ENCODE measurements at regions not wholly inside any gene's neighbourhood (a gene's known extent, or its start where the extent isn't known, plus 50 kb on each side); places are given as distances from the start of the nearest gene placed in this dataset.

DNA sequence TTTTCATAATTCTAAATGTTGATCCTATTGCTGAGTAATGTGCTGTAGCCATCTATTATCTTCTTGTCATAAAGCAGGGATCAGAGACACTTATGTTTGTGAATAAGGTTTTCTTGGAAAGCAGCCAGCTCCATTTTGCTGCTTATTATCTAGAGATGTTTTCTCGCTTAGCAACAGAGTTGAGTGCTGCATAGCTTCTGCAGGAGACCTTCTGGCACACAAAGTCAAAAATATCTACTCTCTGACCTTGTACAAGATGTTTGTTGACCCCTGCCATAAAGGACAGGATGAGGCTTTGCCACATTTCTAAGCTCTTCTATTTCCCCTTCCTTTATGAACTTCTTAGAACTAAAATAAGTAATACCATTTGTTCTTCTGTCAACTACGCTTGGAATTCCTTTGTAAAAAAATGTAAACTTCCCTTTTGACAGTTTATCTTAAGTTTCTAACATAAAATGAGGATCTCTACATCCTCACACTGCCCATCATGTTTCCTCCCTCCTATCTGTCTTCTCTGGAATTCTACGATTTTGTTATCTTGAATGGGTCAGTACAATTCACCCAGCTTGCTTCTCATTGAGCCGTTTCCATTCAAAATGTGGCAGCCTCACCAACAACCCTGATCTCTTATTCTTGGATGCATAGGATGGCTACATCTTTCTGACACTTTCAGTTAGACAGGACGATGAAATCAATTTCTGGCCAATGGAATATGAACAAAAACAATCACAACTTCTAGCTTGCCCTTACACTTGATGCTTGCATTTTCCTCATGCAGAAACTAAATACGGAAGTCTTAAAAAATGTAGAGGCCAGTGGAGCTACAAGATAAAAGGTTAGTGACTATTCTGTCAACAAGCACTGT is 1377.0 kb downstream of the SUCLG1 start:
- intact Hi-C loops (cut with micrococcal nuclease) = no loop called here

DNA sequence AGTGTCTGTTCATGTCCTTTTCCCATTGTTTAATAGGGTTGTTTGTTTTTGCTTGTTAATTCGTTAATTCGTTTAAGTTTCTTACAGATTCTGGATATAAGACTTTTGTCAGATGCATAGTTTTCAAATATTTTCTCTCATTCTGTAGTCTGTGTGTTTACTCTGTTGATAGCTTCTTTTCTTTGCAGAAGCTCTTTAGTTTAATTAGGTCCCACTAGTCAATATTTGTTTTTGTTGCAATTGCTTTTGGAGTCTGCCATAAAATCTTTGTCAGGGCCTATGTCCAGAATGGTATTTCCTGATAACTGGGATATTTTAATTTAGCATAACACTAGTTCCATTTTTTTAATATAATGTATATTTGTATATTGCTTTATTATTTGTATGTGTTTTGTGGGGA is 1380.1 kb downstream of the SUCLG1 start:
- intact Hi-C loops (cut with micrococcal nuclease) = no loop called here

GRCh38 chr2:83072767-83073166 is 1386.3 kb downstream of the SUCLG1 start:
- intact Hi-C loops (cut with micrococcal nuclease) = no loop called here

DNA sequence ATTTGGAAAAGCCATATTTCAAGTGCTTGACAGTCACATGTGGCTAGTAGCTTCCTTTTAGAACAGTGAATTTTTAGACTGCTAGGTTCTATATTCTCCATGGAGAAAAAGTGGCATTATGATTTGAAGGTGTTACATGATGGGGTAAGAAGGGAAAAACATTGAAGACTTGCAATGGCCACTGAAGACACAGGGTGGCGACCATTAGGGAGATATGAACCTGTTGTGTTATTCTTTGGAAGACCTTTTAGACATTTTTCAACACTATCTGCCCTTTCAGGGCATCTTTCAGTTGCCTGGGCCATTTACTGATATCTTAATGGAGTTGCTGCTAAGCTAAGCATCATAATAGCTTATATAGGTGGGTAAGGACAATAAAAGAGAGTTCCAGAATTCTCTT is 1387.2 kb downstream of the SUCLG1 start:
- intact Hi-C loops (cut with micrococcal nuclease) = no loop called here

DNA sequence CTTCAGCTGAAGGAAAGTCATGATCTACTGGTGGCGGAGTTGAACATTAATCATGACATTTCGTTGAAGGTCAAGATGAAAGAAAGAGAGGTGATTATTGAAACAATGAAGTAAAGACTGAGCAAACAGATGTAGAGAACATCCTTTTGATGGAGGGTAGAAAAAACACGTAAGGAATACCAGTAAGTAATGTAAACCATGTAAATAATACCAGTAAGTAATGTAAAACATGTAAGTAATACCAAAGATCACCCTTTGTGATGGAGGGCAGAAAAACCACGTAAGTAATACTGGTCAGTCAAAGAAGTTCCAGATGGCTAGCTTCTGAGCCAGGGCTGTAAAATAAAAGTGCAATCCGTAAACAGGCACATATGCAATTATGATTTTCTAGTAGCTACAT is 1387.7 kb downstream of the SUCLG1 start:
- intact Hi-C loops (cut with micrococcal nuclease) = no loop called here

DNA sequence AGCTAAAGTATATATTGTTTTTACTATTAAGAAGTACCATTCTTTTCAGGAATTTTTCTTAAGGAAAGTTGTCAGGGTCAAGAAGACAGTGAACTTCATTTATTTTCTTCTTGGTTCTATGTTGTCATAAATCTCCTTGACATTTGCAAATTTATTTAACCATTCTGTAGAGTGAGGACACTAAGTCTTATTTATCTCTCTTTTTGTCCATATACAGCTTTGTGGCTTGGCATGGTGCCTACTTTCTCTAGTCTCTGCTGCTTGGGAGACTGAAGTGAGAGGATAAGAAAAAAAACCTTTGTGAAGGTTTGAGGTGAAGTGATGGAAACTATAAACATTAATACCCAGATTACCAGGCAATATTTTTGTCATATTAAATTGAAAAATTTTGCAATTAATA is 1389.4 kb downstream of the SUCLG1 start:
- intact Hi-C loops (cut with micrococcal nuclease) = no loop called here

DNA sequence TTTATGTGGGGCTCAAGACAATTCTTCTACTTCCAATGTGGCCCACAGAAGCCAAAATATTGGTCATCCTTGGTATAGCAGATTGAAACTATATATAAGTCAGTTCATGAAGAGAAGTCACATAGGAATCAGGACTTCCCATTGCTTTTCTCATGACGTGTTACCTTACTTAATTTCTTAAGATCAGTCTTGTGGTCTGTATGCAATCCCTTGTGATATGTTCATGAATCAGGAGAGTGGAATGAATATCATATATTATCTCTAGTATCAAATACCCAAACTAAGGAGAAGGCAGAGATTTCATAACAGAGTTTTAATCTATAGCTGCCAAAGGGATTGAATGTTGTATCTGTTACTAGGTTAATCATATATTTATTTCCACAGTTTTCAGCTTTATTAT is 1390.4 kb downstream of the SUCLG1 start:
- intact Hi-C loops (cut with micrococcal nuclease) = no loop called here

- intact Hi-C loops (cut with micrococcal nuclease) = no loop called here
These were observed 1391.1 kb downstream of the SUCLG1 start for GRCh38 chr2:83067947-83068346.

DNA sequence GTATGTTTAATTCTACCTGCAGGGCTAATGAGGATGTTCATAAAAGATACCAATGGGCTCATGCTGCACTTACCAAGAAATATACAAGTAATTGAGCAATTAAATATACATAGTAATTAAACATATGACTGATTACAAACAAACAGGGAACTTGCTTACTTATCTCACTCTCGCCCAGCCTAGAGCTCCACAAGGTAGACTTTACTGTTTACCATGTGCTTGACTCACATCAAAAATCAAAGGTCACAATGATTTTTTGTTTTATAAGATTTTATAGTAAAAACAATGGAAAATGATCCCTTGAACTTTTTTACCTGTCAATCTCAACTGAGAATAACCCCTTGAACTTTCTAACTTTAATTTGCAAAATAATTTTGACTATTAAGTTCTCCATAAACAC is 1395.1 kb downstream of the SUCLG1 start:
- intact Hi-C loops (cut with micrococcal nuclease) = no loop called here

DNA sequence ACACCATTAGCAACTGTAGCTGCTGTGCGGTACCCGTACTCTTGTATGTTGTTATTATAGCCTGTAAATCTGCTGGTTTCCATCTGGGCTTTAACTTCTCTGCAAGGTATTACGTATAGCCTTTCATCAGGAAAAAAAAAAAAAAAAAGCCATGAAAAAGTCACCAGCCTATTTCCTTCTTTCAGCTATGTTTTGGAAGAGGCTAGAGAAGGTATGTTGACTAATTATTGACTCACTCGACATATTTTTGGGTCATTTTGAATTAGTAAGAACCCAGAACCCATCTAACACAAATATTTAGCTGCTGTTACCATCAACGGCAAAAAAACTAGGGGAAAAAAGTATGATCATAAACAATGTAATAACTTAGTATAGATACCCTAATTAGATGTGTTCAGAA is 1395.6 kb downstream of the SUCLG1 start:
- intact Hi-C loops (cut with micrococcal nuclease) = no loop called here

GRCh38 chr2:83058683-83059082 is 1400.4 kb downstream of the SUCLG1 start:
- intact Hi-C loops (cut with micrococcal nuclease) = no loop called here

- intact Hi-C loops (cut with micrococcal nuclease) = no loop called here
These were observed 1403.6 kb downstream of the SUCLG1 start for GRCh38 chr2:83055376-83056010.

- intact Hi-C loops (cut with micrococcal nuclease) = no loop called here
These were observed 1404.3 kb downstream of the SUCLG1 start for GRCh38 chr2:83054751-83055150.

- intact Hi-C loops (cut with micrococcal nuclease) = no loop called here
These were observed 1407.4 kb downstream of the SUCLG1 start for GRCh38 chr2:83051538-83052170.

DNA sequence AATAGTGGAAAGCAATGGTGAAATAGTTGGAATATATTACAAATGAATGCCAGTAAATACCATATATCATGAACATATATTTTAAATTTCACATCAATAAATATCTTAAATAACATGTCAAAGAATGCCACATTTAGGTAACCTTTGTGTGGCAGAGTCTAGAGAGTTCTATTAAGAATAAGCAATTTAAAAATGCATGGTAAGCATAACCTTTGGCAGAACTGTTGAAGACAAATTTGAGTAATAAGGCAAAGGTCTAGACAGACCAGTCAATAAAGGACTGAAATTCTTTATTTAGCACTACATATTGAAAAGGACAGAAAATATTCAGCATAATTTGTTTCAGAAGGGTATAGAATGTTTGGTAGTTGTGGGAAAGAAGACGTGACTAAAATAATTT is 1417.0 kb downstream of the SUCLG1 start:
- intact Hi-C loops (cut with micrococcal nuclease) = no loop called here

GRCh38 chr2:83022631-83023210 is 1436.4 kb downstream of the SUCLG1 start:
- intact Hi-C loops (cut with micrococcal nuclease) = no loop called here

GRCh38 chr2:83017366-83018090 is 1441.6 kb downstream of the SUCLG1 start:
- intact Hi-C loops (cut with micrococcal nuclease) = no loop called here

GRCh38 chr2:83016343-83017110 is 1442.6 kb downstream of the SUCLG1 start:
- intact Hi-C loops (cut with micrococcal nuclease) = no loop called here

DNA sequence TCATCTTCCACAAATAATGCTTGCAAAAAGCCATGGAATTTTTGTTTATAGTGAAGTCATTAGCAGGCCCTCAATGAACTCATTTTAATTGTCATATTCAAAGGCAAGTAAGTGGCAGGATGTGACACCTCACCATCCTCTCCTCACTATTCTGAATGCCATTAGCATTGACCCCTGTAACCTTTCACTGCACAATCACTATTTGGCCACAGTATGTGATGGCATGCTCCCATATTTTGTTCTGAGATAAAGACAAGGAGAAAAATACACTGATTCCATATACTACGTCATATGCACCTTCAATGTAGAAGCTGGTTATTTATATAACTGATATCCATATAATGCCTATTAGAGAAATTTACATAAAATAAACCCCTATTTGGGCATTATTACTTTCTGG is 1443.2 kb downstream of the SUCLG1 start:
- intact Hi-C loops (cut with micrococcal nuclease) = no loop called here

DNA sequence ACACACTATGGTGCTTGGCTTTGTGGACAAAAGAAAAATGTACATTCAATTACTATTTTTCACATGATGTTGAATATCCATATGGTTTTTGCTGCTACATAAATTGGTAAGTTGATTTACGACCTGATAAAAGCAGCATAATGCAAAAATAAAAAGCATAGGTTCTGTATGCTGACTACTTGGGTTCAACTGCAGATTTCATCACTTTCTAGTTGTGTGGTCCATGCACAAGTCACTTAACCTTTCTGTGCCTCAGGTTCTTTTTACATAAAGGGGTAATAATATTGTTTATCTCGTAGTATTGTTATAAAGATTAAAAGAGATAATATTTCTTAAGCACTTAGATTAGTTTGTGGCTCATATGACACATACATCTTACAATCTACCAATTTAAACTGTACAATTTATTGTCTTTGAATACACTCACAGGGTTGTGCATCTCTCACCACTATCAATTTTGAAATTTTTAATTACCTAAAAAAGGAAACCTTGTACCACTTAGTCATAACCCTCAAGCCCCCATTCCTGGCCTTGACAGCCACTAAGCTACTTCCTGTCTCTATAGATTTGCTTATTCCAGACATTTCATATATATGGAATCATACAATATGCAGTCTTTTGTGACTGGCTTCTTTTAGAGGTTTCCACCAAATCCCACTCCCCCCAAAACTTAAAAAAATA is 1443.9 kb downstream of the SUCLG1 start:
- intact Hi-C loops (cut with micrococcal nuclease) = no loop called here
